ENCODE measurements at regions not wholly inside any gene's neighbourhood (a gene's known extent, or its start where the extent isn't known, plus 50 kb on each side); places are given as distances from the start of the nearest gene placed in this dataset.
A peak's percentile ranks its signal among the peaks of the same experiment; 100 is the strongest.

- Mint-ChIP-seq H3K4me1 (ENCODE audit: low read depth, unreplicated experiment) (peaks cover 68% of the 10 kb centered on the region), H3K27ac (ENCODE audit: unreplicated experiment) (peak overlapping the region; percentile 21), H3K27me3 (ENCODE audit: low read depth, unreplicated experiment) (no peaks in the 10 kb centered on the region), H3K9me3 (ENCODE audit: unreplicated experiment) (no peaks in the 10 kb centered on the region), H3K4me3 (ENCODE audit: unreplicated experiment) (no peak overlapping the region), H3K36me3 (ENCODE audit: low read depth, unreplicated experiment) (peaks cover 9% of the 10 kb centered on the region)
- H3K27ac ChIP-seq (ENCODE audit: low read depth, low read length) = no peak overlapping the region
- H3K9me3 ChIP-seq (ENCODE audit: insufficient read depth, low read depth, low read length) = no peaks in the 10 kb centered on the region
- peak overlapping the region; percentile 11 for H3K9ac ChIP-seq (ENCODE audit: low read length)
- FAIRE-seq (no peak), DNase-seq (ENCODE audit: low read depth) (peak; percentile 66)
- no peak overlapping the region for H3K4me3 ChIP-seq (ENCODE audit: insufficient read depth, low read depth, low read length)
- no peak overlapping the region for H2AFZ ChIP-seq (ENCODE audit: low read depth, low read length)
- no peak overlapping the region for H3K4me2 ChIP-seq (ENCODE audit: low read length)
- no peaks in the 10 kb centered on the region for H3K79me2 ChIP-seq (ENCODE audit: insufficient read depth, low read length)
- no peaks in the 10 kb centered on the region for H4K20me1 ChIP-seq (ENCODE audit: insufficient read depth, low read length)
- H3K27me3 ChIP-seq (ENCODE audit: insufficient read depth, low read length) = no peaks in the 10 kb centered on the region
- peaks cover 37% of the 10 kb centered on the region for H3K4me1 ChIP-seq (ENCODE audit: insufficient read depth, low read length)
- no peaks in the 10 kb centered on the region for H3K36me3 ChIP-seq (ENCODE audit: insufficient read depth, low read length)
- TF ChIP-seq CTCF (IDR thresholded peaks at IDR 0.05; ENCODE audit: insufficient read depth, low read depth, low read length) = no peak
- TF ChIP-seq EZH2 (IDR thresholded peaks at IDR 0.05; ENCODE audit: insufficient read depth, low read length) = no peak
Observed at GRCh38 chr15:62845241-62846126, 197.1 kb upstream of the TPM1 start.

- no peaks in the 10 kb centered on the region for H3K36me3 ChIP-seq (ENCODE audit: insufficient read depth, low read length)
- no peak overlapping the region for H3K4me2 ChIP-seq (ENCODE audit: low read length)
- no peak for DNase-seq (ENCODE audit: low read depth)
- no peak overlapping the region for H3K4me3 Mint-ChIP-seq (ENCODE audit: unreplicated experiment)
- no peak for FAIRE-seq
- H2AFZ ChIP-seq (ENCODE audit: low read depth, low read length) = no peak overlapping the region
- H3K79me2 ChIP-seq (ENCODE audit: insufficient read depth, low read length) = no peaks in the 10 kb centered on the region
- H3K9ac ChIP-seq (ENCODE audit: low read length) = no peak overlapping the region
- H3K27me3 ChIP-seq (ENCODE audit: insufficient read depth, low read length) = no peaks in the 10 kb centered on the region
- peak overlapping the region; percentile 77 for H3K27ac Mint-ChIP-seq (ENCODE audit: unreplicated experiment)
- no peaks in the 10 kb centered on the region for H3K9me3 ChIP-seq (ENCODE audit: insufficient read depth, low read depth, low read length)
- H3K4me1 Mint-ChIP-seq (ENCODE audit: low read depth, unreplicated experiment) = peaks cover 68% of the 10 kb centered on the region
- H3K27me3 Mint-ChIP-seq (ENCODE audit: low read depth, unreplicated experiment) = no peaks in the 10 kb centered on the region
- peaks cover 37% of the 10 kb centered on the region for H3K4me1 ChIP-seq (ENCODE audit: insufficient read depth, low read length)
- H3K9me3 Mint-ChIP-seq (ENCODE audit: unreplicated experiment) = no peaks in the 10 kb centered on the region
- H3K36me3 Mint-ChIP-seq (ENCODE audit: low read depth, unreplicated experiment) = peaks cover 3% of the 10 kb centered on the region
- H3K27ac ChIP-seq (ENCODE audit: low read depth, low read length) = no peak overlapping the region
- no peak overlapping the region for H3K4me3 ChIP-seq (ENCODE audit: insufficient read depth, low read depth, low read length)
- no peaks in the 10 kb centered on the region for H4K20me1 ChIP-seq (ENCODE audit: insufficient read depth, low read length)
- TF ChIP-seq CTCF (IDR thresholded peaks at IDR 0.05; ENCODE audit: insufficient read depth, low read depth, low read length) = no peak
Observed at GRCh38 chr15:62846131-62846804, 196.3 kb upstream of the TPM1 start.
